Brain microvascular endothelial cell (primary cell): ENCODE measurements at regions not wholly inside any gene's neighbourhood (a gene's known extent, or its start where the extent isn't known, plus 50 kb on each side); places are given as distances from the start of the nearest gene placed in this dataset.

Experiments
- DNase-seq: peaks from one replicate; pipeline ENCODE4 v3.0.0-alpha.2; 2020
- H3K27ac ChIP-seq: fragments of 250-450 bp; sonication (Bioruptor Pico); 2 replicates; pipeline ENCODE4 v1.5.1; 2020; ENCODE audit warnings: mild to moderate bottlenecking, moderate library complexity
- H3K27me3 ChIP-seq: fragments of 250-450 bp; sonication (Bioruptor Pico); replicated peaks from 2 replicates; pipeline ENCODE4 v1.5.1; 2020; ENCODE audit warnings: mild to moderate bottlenecking
- H3K36me3 ChIP-seq: fragments of 250-450 bp; sonication (Bioruptor Pico); replicated peaks from 2 replicates; pipeline ENCODE4 v1.5.1; 2020; ENCODE audit warnings: mild to moderate bottlenecking
- H3K4me3 ChIP-seq: 2 replicates; pipeline ENCODE4 v1.5.1; 2011; ENCODE audit warnings: low read depth, mild to moderate bottlenecking, control low read depth, low read length, moderate library complexity
- in situ Hi-C: cut with HindIII; loops from 2 replicates; pipeline ENCODE4 v1.10.0; 2017; ENCODE audit warnings: low sequenced_read_pairs, low pct_ligation_motif_present
- TF ChIP-seq, protein P1 (sequence below): IDR thresholded peaks from 2 replicates; pipeline ENCODE4 v1.5.1; 2011; ENCODE audit warnings: low read depth, mild to moderate bottlenecking, moderate library complexity, low read length, control low read depth, inconsistent platforms; ENCODE audit errors: missing control alignments

DNA sequence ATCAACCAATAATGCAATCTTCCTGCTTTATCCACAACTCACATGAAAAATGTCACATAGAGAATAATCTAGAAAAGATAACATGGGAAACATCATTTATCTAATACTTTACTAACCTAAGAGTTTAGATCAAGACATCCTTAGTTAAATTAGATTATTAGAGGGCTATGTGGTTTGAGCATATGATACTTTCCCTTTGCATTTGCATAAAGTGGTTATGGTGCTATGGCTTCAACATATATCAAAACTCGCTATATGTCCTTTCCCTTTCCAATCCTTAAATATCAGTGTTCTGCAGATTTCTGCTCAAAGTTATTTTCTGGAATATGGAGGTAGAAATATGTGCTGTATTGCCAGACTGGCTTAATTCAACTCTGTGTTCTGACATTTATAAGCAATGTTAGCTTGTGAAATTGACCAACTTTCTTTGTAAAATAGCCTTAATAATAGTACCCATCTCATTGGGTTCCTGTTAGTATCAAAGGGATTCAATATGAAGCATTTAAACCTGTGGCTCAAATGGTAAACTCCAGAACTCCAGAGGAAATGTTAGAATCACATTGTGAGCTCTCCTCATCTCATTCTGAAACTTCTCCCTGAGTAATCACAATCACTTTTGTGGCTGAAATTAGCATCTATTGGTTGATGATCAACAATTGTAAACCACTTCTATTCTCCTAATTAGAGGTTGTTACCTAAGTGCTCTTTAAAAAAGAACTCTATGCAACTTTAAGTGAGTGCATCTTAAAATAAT lies 1089.9 kb upstream of the SLC39A10 start:
- H3K27ac ChIP-seq: no peak overlapping the region
- TF ChIP-seq, protein P1, sequence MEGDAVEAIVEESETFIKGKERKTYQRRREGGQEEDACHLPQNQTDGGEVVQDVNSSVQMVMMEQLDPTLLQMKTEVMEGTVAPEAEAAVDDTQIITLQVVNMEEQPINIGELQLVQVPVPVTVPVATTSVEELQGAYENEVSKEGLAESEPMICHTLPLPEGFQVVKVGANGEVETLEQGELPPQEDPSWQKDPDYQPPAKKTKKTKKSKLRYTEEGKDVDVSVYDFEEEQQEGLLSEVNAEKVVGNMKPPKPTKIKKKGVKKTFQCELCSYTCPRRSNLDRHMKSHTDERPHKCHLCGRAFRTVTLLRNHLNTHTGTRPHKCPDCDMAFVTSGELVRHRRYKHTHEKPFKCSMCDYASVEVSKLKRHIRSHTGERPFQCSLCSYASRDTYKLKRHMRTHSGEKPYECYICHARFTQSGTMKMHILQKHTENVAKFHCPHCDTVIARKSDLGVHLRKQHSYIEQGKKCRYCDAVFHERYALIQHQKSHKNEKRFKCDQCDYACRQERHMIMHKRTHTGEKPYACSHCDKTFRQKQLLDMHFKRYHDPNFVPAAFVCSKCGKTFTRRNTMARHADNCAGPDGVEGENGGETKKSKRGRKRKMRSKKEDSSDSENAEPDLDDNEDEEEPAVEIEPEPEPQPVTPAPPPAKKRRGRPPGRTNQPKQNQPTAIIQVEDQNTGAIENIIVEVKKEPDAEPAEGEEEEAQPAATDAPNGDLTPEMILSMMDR: no peak

DNA sequence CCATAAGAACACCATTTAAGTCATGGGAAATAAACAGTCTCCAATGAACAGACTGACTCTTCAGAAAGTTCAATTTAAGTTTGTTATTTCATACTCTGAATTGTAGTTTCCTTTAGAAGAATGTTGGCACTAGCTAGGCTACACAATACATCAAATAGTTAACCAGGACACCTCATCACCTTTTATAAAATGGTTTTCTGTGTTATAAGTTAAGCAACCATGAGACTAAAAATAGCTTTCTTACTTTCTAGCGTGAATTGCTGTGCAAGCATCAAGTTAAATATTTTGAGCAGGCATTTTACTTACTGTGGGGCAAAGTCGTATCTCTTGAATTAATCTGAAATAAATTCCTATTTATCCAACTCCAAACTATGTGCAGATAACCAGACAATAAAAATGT lies 1092.6 kb upstream of the SLC39A10 start:
- in situ Hi-C loops: no loop called here

More for the DNA sequence above, 1089.9 kb upstream of the SLC39A10 start:
- H3K27me3 ChIP-seq: no peaks in the 10 kb centered on the region
- no peak overlapping the region for H3K4me3 ChIP-seq
- in situ Hi-C loops: no loop called here
- no peaks in the 10 kb centered on the region for H3K36me3 ChIP-seq
- no peak for DNase-seq

DNA sequence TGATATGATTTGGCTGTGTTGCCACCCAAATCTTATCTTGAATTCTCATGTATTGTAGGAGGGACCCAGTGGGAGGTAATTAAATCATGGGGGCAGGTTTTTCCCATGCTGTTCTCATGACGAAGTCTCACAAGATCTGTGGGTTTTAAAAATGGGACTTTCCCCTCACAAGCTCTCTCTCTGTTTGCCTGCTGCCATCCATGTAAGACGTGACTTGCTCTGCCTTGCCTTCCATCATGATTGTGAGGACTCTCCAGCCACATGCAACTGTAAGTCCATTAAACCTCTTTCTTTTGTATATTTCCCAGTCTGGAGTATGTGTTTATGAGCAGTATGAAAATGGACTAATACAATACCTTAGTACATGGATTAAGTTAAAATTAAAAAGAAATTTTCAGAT lies 1094.7 kb upstream of the SLC39A10 start:
- Histone ChIP-seq H3K27me3 (no peaks in the 10 kb centered on the region), H3K4me3 (no peak overlapping the region), H3K36me3 (no peaks in the 10 kb centered on the region), H3K27ac (no peak overlapping the region)
- TF ChIP-seq, protein P1: no peak
- no peak for DNase-seq
- in situ Hi-C loops: no loop called here

More for the DNA sequence above, 1092.6 kb upstream of the SLC39A10 start:
- Histone ChIP-seq H3K4me3 (no peak overlapping the region), H3K27ac (no peak overlapping the region), H3K27me3 (no peaks in the 10 kb centered on the region), H3K36me3 (no peaks in the 10 kb centered on the region)
- no peak for DNase-seq
- TF ChIP-seq, protein P1: no peak

- Histone ChIP-seq H3K27ac (no peak overlapping the region), H3K4me3 (no peak overlapping the region), H3K36me3 (no peaks in the 10 kb centered on the region), H3K27me3 (no peaks in the 10 kb centered on the region)
- TF ChIP-seq, protein P1: no peak
- no peak for DNase-seq
- in situ Hi-C loops: no loop called here
Observed at GRCh38 chr2:194559964-194560363, 1097.1 kb upstream of the SLC39A10 start.

DNA sequence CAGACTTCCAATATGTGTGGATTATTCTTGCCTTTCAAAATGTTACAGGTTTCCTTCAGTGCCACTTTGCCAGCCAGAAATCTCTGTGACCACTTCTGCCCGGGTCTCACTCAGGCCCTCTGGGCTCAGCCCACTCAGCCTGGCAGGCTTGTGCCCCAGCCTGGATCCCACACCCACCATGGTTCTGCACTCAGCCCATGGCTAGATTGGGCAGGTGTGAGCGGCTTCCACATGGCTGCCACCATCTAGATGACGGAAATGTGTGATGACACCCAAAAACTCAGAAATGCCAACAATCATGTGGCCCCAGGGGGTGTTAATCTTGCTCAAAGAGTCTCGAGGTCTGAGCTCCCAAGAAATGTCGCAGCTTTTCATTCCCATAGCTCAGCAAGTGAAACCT lies 1097.5 kb upstream of the SLC39A10 start:
- in situ Hi-C loops: no loop called here
- no peaks in the 10 kb centered on the region for H3K36me3 ChIP-seq
- no peak for DNase-seq
- H3K4me3 ChIP-seq: no peak overlapping the region
- H3K27me3 ChIP-seq: no peaks in the 10 kb centered on the region
- no peak overlapping the region for H3K27ac ChIP-seq
- TF ChIP-seq, protein P1: no peak

GRCh38 chr2:194557993-194558392 lies 1099.0 kb upstream of the SLC39A10 start:
- Histone ChIP-seq H3K4me3 (no peak overlapping the region), H3K27me3 (no peaks in the 10 kb centered on the region), H3K36me3 (no peaks in the 10 kb centered on the region), H3K27ac (no peak overlapping the region)
- TF ChIP-seq, protein P1: no peak
- DNase-seq: no peak
- in situ Hi-C loops: no loop called here
